Hematopoietic multipotent progenitor cell treated with erythropoietin and hydrocortisone succinate and interleukin-3 and kit ligand, for 4 days (in vitro differentiated cells): ENCODE measurements at regions not wholly inside any gene's neighbourhood (a gene's known extent, or its start where the extent isn't known, plus 50 kb on each side); places are given as distances from the start of the nearest gene placed in this dataset.
"Not testable (repeated sequence)": the region's sequence is repeated elsewhere in the genome, so short reads cannot be mapped to it uniquely, and the experiment has no call there.

Source experiments
- DNase-seq: peaks from one replicate; pipeline ENCODE4 v3.0.0-alpha.2; 2015

DNA sequence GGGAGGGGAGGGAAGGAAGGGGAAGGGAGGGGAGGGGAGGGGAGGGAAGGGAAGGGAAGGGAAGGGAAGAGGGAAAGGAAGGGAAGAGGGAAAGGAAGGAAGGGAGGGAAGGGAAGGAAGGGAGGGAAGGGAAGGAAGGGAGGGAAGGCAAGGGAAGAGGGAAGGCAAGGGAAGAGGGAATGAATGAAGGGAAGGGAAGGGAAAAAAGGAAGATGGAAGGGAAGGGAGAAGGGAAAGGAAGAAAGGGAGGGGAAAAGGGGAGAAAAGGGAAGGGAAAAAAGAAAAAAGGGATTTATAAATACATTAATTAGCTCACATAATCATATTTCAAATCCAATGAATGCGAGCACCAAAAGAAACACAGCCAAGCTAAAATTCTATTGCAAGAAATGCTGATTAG is 202.9 kb upstream of the LRRTM4 start:
- no peak for DNase-seq

DNA sequence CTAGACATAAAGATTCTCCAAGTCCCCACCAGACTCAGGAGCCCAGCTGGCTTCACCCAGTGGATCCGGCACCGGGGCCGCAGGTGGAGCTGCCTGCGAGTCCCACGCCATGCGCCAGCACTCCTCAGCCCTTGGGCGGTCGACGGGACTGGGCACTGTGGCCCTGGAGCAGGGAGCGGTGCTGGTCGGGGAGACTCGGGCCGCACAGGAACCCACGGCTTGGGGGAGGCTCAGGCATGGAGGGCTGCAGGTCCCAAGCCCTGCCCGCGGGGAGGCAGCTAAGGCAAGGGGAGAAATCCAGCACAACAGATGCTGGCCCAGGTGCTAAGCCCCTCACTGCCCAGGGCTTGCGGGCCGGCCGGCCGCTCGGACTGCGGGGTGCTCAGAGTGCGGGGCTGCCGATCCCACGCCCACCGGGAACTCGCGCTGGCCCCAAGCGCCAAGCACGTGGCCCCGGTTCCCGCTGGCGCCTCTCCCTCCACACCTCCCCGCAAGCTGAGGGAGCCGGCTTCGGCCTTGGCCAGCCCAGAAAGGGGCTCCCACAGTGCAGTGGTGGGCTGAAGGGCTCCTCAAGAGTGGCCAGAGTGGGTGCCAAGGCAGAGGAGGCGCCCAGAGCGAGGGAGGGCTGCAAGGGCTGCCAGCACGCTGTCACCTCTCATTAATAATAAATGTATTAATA is 212.6 kb upstream of the LRRTM4 start:
- not testable (repeated sequence) for DNase-seq

DNA sequence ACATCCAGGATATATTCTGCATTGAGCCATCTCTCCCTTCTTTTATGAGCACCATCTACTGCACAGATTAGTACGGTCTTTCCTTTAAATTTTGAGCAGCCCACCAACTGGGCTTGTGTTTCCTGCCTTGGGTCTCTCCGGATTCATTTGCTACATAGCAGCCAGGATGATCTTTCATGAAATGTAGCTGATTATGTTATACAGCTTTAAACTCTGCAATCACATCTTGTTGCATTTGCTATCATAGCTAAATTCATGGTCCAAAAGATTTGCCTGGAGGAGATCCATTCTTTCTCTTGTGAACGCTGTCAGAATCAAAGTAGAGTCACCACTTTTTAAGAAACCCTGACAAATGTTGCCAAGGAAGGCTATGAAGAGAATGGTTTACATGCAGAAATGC is 215.1 kb upstream of the LRRTM4 start:
- DNase-seq, result no peak

DNA sequence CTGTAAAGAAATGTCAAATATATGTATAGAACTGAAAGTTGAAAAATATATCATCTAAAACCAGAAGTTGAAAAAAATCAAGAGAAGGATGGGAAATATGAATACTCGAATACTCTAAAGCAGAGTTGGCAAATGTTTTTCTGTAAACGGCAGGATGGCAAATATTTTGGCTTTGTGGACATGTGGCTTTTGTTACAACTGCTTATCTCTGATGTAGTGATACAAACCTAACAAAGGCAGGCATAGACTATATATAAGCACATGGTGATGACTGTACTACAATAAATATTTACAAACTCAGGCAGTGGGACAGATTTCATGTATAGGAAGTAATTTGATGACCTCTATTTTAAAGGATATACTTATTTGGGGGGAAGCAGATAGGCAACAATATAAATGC is 224.6 kb upstream of the LRRTM4 start:
- no peak for DNase-seq

DNA sequence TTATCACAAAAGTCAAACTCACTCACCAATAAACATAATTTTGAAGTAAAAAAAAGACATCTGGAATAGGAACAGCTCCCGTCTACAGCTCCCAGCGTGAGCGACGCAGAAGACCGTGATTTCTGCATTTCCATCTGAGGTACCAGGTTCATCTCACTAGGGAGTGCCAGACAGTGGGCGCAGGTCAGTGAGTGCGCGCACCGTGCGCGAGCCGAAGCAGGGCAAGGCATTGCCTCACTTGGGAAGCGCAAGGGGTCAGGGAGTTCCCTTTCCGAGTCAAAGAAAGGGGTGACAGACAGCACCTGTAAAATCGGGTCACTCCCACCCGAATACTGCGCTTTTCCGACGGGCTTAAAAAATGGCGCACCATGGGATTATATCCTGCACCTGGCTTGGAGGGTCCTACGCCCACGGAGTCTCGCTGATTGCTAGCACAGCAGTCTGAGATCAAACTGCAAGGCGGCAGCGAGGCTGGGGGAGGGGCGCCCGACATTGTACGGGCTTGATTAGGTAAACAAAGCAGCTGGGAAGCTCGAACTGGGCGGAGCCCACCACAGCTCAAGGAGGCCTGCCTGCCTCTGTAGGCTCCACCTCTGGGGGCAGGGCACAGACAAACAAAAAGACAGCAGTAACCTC is 231.7 kb upstream of the LRRTM4 start:
- DNase-seq, result not testable (repeated sequence)

DNA sequence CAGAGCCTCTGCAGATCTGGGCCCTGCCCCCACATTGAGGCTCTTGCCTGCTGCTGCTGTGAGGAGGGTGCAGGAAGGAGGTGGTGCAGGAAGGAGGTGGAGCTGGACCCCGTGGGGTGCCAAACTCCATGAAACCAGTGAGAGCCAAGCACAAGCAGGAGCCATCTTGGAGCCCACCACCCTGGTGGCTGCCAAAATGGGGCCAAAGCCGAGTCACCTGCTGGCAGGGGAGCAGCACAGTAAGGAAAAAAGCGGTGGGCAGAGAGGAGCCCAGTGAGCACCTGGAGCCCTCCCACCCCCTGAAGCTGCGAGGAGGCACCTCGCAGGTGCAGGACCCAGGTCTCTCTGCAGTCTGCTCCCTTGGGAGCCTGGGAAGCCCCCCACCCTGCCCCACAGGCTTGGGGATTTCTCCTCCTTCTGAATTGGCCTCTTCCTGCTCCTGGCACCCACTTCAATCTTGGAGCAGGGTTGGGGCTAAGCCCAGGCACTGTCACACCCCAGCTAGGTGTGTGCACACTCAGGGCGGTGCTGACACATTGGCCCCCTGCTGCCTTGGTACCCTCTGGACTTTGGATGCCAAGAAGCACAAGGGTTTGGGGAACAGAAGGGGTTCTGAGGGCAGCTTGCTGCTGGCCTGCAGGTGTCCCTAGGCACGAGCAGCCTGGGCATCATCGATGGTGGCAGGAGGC is 245.4 kb upstream of the LRRTM4 start:
- no peak for DNase-seq

DNA sequence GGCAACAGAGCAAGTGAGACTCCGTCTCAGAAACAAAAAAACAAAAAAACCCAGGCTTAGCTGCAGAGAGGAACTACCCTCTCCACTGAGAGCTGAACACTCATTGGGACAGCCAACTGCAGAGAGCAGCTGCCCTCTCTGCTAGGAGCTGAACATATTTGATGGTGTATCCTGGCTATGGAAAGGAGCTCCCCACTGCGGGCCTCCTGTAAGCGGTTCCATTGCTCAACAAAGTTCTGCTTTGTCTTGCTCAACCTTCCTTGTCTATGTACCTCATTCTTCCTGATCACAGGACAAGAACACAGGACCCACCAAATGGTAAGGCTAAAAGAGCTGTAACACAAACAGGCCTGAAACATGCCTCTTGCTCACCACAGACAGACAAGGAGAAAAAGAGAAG is 246.3 kb upstream of the LRRTM4 start:
- no peak for DNase-seq

DNA sequence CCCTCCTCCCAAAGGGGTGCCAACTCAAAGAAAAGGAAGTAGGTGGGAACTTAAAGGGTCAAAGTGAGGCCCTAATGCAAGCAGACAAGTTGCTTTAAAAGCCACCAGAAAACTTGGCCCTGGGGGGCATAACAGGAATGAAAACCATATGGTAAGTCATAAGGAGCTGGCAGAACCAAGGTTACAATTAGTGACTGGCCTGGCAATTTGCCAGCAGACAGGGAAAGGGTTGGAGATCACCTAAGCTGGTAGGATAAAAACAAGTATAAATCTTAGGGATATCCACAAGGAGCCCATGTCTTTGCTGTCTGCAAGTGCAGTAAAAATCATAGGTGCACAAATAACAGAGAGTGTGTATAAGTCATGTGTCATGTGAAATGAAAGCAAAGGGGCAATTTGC is 256.7 kb upstream of the LRRTM4 start:
- no peak for DNase-seq

DNA sequence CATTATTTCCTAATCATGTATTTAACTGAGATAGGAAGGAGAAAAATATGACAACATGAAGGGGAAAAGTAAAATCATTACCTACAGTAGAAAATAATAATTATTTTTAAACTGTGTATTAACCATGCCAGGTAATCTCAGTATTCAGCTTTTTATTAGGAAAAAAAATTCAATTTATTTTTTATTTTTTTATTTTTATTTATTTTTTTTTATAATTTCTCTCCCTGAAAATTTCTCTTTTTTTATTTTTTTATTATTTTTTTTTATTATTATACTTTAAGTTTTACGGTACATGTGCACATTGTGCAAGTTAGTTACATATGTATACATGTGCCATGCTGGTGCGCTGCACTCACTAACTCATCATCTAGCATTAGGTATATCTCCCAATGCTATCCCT is 271.3 kb upstream of the LRRTM4 start:
- not testable (repeated sequence) for DNase-seq

DNA sequence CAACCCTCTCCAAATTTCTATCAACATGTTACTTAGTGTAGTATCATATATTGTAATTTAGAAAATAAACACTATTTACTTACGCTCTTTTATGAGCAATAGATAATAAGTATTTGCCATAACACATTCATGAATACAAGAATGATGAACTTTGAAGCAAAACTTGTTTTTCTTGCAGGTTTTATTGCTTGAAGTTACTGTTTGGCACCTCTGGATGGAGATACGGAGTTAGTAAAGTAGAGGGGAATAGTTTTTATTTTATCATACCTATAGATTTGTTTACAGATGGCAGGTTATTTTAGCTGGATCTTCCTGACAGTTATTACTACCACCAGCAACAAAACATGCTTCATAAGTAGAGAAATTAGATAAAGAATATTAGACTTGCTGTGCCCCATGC is 274.2 kb upstream of the LRRTM4 start:
- no peak for DNase-seq

DNA sequence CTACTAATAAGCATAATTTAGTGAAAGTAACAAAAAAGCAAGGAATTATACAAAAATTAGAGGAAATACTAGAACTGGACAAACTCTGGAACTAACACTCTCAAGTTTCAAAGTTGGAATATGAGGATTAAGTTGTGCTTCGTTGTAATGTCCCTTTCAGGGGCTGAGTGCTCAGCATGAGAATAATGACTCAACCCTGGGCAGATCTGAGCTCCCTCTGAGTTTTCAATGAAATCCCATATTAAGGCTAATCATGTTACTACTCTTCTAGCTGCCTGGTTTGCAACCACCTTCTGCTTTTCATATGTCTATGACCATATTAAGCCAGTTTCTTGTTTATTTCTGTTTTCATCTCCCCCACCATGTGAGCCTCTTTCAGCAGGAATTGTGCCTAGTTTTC is 274.9 kb upstream of the LRRTM4 start:
- no peak for DNase-seq

DNA sequence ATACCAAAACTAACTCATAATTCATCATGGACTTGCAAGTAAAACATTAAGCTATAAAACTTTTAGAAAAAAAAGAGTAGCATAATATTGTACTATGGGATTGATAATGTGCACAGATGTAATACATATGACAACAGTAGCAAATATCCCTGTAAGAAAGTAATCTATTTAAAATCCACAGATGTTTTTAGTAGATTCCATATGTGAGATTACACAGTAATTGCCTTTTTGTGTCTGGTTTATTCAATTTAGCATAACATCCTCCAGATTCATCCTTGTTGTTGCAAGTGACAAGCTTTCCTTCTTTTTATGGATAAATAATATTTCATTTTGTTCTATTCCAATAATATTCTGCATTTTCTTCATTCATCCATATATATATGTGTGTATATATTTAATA is 278.2 kb upstream of the LRRTM4 start:
- no peak for DNase-seq

DNA sequence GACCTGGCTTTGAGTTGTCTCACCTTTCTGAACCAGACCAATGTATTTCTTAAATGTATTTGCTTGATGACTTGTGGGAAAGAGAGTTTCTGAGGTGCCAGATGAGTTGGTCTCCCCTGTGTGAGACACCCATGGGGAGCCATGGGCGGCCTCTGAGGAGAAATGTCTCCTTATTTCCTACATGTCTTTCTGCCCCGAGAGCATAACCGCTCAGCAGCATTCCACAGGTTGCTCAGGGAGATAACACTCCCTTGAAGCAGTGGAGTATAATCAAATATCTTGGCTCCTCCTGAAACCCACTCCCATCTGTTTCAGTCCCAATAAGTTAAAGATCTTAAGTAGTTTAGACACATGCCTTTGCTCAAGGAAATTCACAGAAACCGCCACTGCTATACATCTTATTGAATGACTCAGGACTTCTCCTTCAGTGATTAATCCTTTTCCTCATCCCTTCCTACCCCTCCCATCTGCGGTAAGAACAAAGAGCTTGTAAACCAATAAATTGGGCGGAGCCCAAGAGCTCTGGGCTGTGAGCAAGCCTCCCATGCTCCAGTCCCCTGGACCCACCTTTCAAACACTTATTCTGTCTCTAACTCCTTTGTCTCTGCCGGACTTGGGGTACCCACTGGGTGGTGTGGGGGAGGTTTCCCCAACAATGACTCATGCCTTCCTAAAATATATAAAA is 285.5 kb upstream of the LRRTM4 start:
- no peak for DNase-seq

DNA sequence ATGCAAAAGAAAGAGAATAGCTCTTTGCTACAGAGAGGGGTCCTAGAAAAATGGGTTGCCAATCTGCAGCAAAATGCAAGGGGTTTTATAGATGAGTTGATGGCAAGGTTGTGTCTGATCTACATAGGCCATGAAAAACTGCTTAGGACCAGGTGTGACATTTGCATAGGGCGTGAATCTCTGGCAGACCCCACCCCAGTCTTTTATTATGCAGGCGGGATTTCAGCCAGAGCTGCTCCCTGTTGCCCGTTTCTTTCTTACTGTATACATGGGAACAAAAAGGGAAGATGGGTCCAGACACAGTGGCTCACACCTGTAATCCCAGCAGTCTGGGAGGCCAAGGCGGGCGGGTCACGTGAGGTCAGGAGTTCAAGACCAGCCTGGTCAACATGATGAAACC is 286.4 kb upstream of the LRRTM4 start:
- no peak for DNase-seq

DNA sequence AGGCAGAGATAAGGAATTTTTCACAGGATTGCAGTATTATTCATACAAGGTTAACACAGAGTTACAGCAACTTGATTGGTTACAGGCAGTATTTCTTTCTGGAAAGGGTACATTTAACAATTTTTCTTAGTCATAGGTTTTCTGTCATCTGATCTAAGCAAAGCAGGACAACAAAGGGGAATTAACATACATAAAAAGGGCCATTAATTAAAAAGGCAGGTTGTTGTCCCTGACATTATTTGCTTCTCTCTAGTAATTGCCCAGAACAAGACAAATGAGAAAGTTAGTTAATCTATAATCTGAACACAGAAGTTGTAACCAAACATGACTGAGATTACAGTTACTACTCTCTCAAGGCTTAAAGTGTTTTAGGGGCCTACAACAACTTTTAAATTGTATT is 291.4 kb upstream of the LRRTM4 start:
- no peak for DNase-seq

DNA sequence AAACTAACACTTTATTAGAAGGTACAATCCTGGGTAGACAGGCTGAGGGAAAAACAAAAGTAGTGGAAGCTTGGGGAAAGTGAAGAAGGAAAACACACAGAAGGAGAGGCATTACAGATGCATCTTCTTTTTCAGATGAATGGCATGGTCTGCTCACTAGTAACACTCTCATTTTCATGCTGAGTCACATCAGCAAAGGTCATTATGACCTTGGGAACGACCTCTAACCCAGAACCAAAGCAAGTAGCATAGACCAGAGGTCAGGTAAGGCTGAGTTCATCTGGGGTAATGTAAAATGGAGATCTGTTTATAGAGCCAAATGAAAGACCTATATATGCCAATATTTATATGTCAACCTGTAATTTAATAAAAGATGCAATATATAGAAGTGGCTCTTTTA is 294.4 kb upstream of the LRRTM4 start:
- DNase-seq, result no peak

DNA sequence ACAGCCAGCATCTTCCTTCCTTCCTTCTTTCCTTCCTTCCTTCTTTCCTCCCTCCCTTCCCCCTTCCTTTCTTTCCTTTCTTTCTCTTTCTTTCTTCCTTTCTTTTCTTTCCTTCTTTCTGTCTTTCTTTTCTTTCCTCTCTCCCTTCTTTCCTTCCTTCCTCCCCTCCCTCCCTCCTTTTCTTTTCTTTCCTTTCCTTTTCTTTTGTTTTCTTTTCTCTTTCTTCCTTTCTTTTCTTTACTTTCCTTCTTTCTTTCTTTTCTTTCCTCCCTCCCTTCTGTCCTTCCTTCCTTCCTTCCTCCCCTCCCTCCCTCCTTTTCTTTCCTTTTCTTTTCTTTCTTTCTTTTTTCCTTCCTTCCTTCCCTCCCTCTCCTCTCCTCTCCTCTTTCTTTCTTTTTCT is 296.0 kb upstream of the LRRTM4 start:
- no peak for DNase-seq

DNA sequence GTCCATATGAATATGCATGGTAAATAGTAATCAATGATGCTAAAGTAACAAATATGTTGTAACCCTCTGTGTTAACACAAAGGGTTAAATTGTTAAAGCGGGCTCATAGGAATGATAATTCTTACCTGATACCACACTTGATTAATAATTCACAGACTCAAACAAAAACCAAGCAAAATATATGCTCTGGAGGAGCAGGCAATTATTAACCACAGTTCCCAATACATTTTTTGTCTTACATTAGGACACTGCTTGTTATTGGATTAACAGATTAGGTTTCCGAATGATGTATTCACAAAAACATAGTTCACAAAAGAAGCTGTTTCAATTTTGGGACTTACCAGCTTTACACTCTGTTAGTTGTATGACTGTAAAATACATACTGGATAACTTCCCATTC is 300.9 kb upstream of the LRRTM4 start:
- DNase-seq, result no peak

DNA sequence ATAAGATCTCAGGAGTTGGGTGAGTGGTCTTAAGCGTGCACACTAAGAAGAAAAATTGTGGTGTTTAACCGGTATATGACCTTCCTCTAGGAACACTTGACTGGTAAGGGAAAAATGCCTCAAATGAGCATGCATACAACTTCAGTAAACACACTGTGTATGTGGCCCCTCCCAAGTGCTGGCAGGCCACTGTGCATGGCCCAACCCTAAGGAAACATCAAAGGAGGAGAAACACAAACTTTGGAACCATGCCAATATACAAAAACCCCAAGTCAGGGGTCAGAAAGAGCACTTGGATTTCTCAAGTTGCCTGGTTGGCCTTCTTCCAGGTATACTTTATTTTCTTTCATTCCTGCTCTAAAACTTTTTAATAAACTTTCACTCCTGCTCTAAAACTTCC is 308.9 kb upstream of the LRRTM4 start:
- DNase-seq, result no peak

DNA sequence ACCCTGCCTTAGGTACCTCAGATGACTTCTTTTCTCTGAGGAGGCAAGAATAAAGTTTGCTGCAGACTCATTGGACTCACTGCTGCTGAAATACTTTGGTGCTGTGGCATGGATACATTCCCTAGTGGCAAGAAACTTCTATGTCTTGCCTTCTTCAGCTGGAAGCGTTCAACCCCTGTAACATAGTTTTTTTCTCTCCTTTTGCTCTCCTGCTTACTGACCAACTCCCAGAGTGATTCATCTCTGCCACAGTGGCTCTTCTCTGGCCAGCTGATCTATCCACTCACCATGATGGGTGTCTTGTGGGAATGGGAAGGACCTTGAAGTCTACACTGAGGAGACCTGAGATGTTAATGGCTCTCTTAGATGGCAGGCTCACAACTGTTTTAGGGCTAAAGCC is 309.3 kb upstream of the LRRTM4 start:
- no peak for DNase-seq

DNA sequence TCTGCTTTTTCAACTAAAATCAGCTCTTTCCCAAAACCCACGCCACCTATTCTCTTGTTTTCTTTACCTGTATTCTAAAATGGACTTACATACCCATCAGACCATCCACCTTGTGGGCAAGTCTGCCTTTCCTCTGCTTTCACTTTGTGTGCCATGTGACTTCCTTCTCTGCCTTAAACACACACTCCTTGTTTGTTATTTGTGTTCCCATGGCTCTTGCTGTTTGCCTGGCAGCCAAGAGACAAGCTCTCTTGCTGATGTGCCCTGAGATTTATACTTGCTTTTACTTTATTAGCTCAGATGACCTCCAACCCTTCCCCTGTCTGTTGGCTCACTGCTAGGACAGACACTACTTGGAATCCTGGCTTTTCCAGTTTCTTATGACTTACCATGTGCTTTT is 309.7 kb upstream of the LRRTM4 start:
- no peak for DNase-seq

DNA sequence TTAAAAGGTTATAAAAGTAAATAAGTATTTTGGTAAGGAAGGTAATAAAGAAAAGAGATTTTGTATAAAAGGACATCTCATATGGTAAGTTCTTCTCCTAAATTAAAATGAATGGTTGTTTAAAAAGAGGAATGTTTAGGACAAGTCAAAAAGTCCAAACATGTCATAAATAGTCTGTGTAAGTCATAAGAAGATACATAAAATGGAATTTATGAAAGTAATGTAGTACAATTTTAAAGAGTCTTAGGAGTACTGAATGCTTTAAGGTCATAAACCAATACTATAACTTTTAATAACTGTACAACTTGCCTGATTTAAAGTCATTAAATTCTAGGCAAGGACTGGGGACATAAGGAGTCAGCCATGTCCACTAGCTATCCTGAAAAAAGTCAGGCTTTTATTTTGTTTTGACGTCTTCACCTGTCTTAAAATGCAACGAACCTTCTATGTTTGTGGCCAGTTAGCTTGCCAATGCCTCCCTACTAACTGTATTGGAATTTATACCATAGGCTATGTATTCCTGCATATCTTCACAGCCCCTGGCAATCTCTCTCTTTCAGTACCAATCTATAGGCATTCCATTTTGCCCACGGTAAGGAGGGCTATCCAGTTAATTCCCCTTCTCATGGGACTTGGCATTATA is 312.3 kb upstream of the LRRTM4 start:
- DNase-seq, result no peak

DNA sequence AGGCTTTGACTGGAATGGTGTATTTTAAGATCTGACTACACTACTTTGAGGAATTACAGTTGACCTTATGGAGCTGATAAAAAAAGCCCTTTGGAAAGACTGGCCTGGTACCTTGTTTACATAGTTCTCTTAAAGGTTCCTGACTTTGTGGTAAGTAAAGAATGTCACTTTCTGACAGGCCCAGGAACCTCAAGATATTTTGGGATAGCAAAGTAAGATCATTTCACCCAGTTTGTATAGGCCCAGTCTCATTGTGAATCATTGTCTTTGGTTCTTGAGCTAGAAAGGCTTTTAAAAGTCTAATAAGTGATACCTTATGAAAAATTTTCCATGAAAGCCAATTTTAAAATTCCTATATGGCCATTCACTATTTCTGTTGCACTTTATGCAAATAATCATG is 316.3 kb upstream of the LRRTM4 start:
- no peak for DNase-seq

DNA sequence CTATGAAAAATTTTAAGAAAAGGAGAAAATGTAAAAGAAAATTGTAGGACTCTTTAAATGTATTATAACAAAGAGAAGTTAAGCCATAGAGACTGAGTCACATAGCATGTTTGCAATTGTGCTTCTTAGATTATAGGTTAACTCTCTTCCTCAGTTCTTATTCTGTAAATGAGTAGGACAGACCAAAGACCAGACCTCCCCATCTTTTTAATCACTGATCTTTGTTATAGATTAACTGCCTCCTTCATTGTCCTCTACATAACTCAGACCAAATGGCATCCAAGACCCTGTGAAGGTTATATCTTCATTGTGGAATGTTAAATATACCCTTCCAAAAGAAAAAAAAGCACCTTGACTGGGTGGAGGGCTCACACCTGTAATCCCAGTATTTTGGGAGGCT is 316.9 kb upstream of the LRRTM4 start:
- no peak for DNase-seq
